SU-DHL-6 (cell line): ENCODE measurements at regions not wholly inside any gene's neighbourhood (a gene's known extent, or its start where the extent isn't known, plus 50 kb on each side); places are given as distances from the start of the nearest gene placed in this dataset.
"Not testable (repeated sequence)": the region's sequence is repeated elsewhere in the genome, so short reads cannot be mapped to it uniquely, and the experiment has no call there.

ENCODE experiments used
- EZH2phosphoT487 ChIP-seq: fragments of 200-600 bp; sonication (generic), shearing (Covaris generic); conservative IDR thresholded peaks from 2 replicates; pipeline ENCODE4 v1.6.1; 2018; ENCODE audit warnings: mild to moderate bottlenecking, antibody characterized with exemption, low read length, moderate library complexity, mixed read lengths
- TF ChIP-seq, protein P1 (sequence below): fragments of 200-600 bp; sonication (generic); IDR thresholded peaks from one replicate; pipeline ENCODE4 v1.5.1; 2017; ENCODE audit warnings: antibody characterized with exemption, mild to moderate bottlenecking, low read length, moderate library complexity; ENCODE audit not compliant: insufficient read depth, poor library complexity, severe bottlenecking

DNA sequence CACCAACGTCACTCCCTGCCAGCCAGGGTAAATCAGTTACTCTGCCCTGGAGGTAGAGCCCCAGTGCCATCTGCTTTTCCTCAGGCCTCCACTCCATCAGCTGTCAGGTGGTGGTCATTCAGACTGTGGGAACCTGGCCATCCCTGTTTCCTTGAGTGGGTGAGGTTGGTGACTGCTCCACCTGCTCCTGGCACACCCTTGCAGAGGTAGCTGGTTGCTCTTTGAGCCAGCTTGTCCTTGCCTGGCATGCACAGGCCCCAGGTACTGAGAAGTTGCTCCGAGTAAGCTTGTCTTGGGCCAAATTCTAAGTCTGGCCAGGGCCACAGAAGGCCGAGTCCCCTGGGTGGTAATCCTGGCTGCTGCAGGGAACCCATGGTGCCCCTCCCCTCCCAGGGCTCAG is 248.3 kb downstream of the CWH43 start:
- TF ChIP-seq, protein P1, sequence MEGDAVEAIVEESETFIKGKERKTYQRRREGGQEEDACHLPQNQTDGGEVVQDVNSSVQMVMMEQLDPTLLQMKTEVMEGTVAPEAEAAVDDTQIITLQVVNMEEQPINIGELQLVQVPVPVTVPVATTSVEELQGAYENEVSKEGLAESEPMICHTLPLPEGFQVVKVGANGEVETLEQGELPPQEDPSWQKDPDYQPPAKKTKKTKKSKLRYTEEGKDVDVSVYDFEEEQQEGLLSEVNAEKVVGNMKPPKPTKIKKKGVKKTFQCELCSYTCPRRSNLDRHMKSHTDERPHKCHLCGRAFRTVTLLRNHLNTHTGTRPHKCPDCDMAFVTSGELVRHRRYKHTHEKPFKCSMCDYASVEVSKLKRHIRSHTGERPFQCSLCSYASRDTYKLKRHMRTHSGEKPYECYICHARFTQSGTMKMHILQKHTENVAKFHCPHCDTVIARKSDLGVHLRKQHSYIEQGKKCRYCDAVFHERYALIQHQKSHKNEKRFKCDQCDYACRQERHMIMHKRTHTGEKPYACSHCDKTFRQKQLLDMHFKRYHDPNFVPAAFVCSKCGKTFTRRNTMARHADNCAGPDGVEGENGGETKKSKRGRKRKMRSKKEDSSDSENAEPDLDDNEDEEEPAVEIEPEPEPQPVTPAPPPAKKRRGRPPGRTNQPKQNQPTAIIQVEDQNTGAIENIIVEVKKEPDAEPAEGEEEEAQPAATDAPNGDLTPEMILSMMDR, result not testable (repeated sequence)
- not testable (repeated sequence) for TF ChIP-seq EZH2phosphoT487
